ENCODE measurements at regions not wholly inside any gene's neighbourhood (a gene's known extent, or its start where the extent isn't known, plus 50 kb on each side); places are given as distances from the start of the nearest gene placed in this dataset.

GRCh38 chr3:159936541-159936940, 52.1 kb upstream of the IL12A start:
- TF ChIP-seq CTCF (IDR thresholded peaks at IDR 0.05 in 8 of 11, conservative IDR thresholded peaks at IDR 0.05 in 3 of 11) (no peak), POLR2A (IDR thresholded peaks at IDR 0.05) (no peak), POLR2AphosphoS5 (IDR thresholded peaks at IDR 0.05) (no peak)
- H3K36me3 ChIP-seq = no peaks in the 10 kb centered on the region
- no peaks in the 10 kb centered on the region for H3K27me3 ChIP-seq (replicated peaks in 1 of 7)
- H3K4me1 ChIP-seq = peaks cover 0 to 6% (median 0%) of the 10 kb centered on the region in 6 donors
- peaks cover 8 to 30% (median 24%) of the 10 kb centered on the region in 8 donors for H3K9me3 ChIP-seq
- H3K4me3 ChIP-seq = no peak overlapping the region
- no peak for DNase-seq
- intact Hi-C loops (cut with DNase I; ENCODE audit: low total_unique reads) = no loop called here
- H3K27ac ChIP-seq = no peak overlapping the region

GRCh38 chr3:159937561-159938166, 51.0 kb upstream of the IL12A start:
- Histone ChIP-seq H3K9me3 (peaks cover 8 to 28% (median 24%) of the 10 kb centered on the region in 8 donors), H3K27ac (no peak overlapping the region), H3K4me1 (peaks cover 0 to 10% (median 0%) of the 10 kb centered on the region in 6 donors), H3K4me3 (no peak overlapping the region), H3K36me3 (no peaks in the 10 kb centered on the region), H3K27me3 (replicated peaks in 1 of 7) (no peaks in the 10 kb centered on the region)
- intact Hi-C loops (cut with DNase I; ENCODE audit: low total_unique reads) = no loop called here
- 90 to 95% (median 92%) methylated on average over 4 of the region's 4 CpGs for WGBS, 5 donors
- TF ChIP-seq POLR2AphosphoS5 (IDR thresholded peaks at IDR 0.05) (no peak), CTCF (IDR thresholded peaks at IDR 0.05 in 8 of 11, conservative IDR thresholded peaks at IDR 0.05 in 3 of 11) (no peak), POLR2A (IDR thresholded peaks at IDR 0.05) (no peak)
- DNase-seq = no peak

GRCh38 chr3:159938714-159939113, 49.9 kb upstream of the IL12A start:
- intact Hi-C loops (cut with DNase I; ENCODE audit: low total_unique reads) = no loop called here
- no peak overlapping the region for H3K4me3 ChIP-seq
- peaks cover 0 to 10% (median 0%) of the 10 kb centered on the region in 6 donors for H3K4me1 ChIP-seq
- no peak for DNase-seq
- no peaks in the 10 kb centered on the region for H3K36me3 ChIP-seq
- 81 to 97% (median 88%) methylated on average over 2 of the region's 2 CpGs for WGBS, 5 donors
- peaks cover 8 to 18% (median 16%) of the 10 kb centered on the region in 8 donors for H3K9me3 ChIP-seq
- H3K27me3 ChIP-seq (replicated peaks in 1 of 7) = no peaks in the 10 kb centered on the region
- TF ChIP-seq POLR2AphosphoS5 (IDR thresholded peaks at IDR 0.05) = no peak
- TF ChIP-seq POLR2A (IDR thresholded peaks at IDR 0.05) = no peak
- no peak for TF ChIP-seq CTCF (IDR thresholded peaks at IDR 0.05 in 8 of 11, conservative IDR thresholded peaks at IDR 0.05 in 3 of 11)
- H3K27ac ChIP-seq = no peak overlapping the region

Small RNA genes in the stretch of these regions (microRNA-seq; reads per million reads assigned to microRNA genes)
- 0 reads per million in 3 donors for gene MIR3919

Small RNA genes in the stretch of these regions (small RNA-seq; reads per million reads assigned to genes)
- gene MIR3919 (0 reads per million in 4 donors), gene RNU2-31P (0 reads per million in 4 donors)

All from spleen (tissue), 11 donors.